Vagina (tissue), 2 donors: ENCODE measurements at regions not wholly inside any gene's neighbourhood (a gene's known extent, or its start where the extent isn't known, plus 50 kb on each side); places are given as distances from the start of the nearest gene placed in this dataset.

Source experiments
- CTCF ChIP-seq, 3 experiments: fragments of 450-650 bp in 2 of 3; fragments of 200-600 bp in 1 of 3; sonication (generic) in 1 of 3; IDR thresholded peaks; one replicate each; pipeline ENCODE4 v1.5.1; 2017 to 2019; ENCODE audit warnings: antibody characterized with exemption in 3 of 3, mild to moderate bottlenecking in 2 of 3, moderate library complexity in 2 of 3
- POLR2A ChIP-seq, 2 donors: fragments of 450-650 bp; IDR thresholded peaks; one replicate each; pipeline ENCODE4 v1.6.1; 2017; ENCODE audit warnings: antibody characterized with exemption in 2 of 2, mild to moderate bottlenecking in 2 of 2, moderate library complexity in 2 of 2

GRCh38 chr6:134754013-134754690 is 195.7 kb downstream of the ALDH8A1 start:
- TF ChIP-seq CTCF (IDR thresholded peaks at IDR 0.05), result no peak
- TF ChIP-seq POLR2A (IDR thresholded peaks at IDR 0.05), result no peak
